ENCODE measurements at regions not wholly inside any gene's neighbourhood (a gene's known extent, or its start where the extent isn't known, plus 50 kb on each side); places are given as distances from the start of the nearest gene placed in this dataset.
A peak's percentile ranks its signal among the peaks of the same experiment; 100 is the strongest.

GRCh38 chr7:18430810-18431209 is 64.7 kb upstream of the HDAC9 start:
- no peak for DNase-seq (ENCODE audit: low read depth, low spot score)
- in situ Hi-C loops (cut with HindIII; ENCODE audit: low pct_unique_long_range_greater_than_20kb, low sequenced_read_pairs): no loop called here

- in situ Hi-C loops (cut with HindIII; ENCODE audit: low pct_unique_long_range_greater_than_20kb, low sequenced_read_pairs): no loop called here
- DNase-seq (ENCODE audit: low read depth, low spot score): no peak
Measured at GRCh38 chr7:18434171-18434570, 61.4 kb upstream of the HDAC9 start.

GRCh38 chr7:18437101-18437500 is 58.4 kb upstream of the HDAC9 start:
- in situ Hi-C loops (cut with HindIII; ENCODE audit: low pct_unique_long_range_greater_than_20kb, low sequenced_read_pairs): no loop called here
- DNase-seq (ENCODE audit: low read depth, low spot score): no peak

- in situ Hi-C loops (cut with HindIII; ENCODE audit: low pct_unique_long_range_greater_than_20kb, low sequenced_read_pairs): no loop called here
- no peak for DNase-seq (ENCODE audit: low read depth, low spot score)
Measured at GRCh38 chr7:18440934-18441333, 54.6 kb upstream of the HDAC9 start.

- in situ Hi-C loops (cut with HindIII; ENCODE audit: low pct_unique_long_range_greater_than_20kb, low sequenced_read_pairs): no loop called here
- DNase-seq (ENCODE audit: low read depth, low spot score): no peak
Measured at GRCh38 chr7:18444826-18445225, 50.7 kb upstream of the HDAC9 start.

- DNase-seq (ENCODE audit: low read depth, low spot score): peak; percentile 86
- in situ Hi-C loops (cut with HindIII; ENCODE audit: low pct_unique_long_range_greater_than_20kb, low sequenced_read_pairs): no loop called here
Measured at GRCh38 chr7:18445483-18445882, 50.1 kb upstream of the HDAC9 start.

Small RNA genes in the stretch of these regions (small RNA-seq; reads per million reads assigned to genes)
- gene MIR1302-6: 0 reads per million in 2 experiments
